ENCODE measurements at regions not wholly inside any gene's neighbourhood (a gene's known extent, or its start where the extent isn't known, plus 50 kb on each side); places are given as distances from the start of the nearest gene placed in this dataset.
"Not testable (repeated sequence)": the region's sequence is repeated elsewhere in the genome, so short reads cannot be mapped to it uniquely, and the experiment has no call there.

GRCh38 chr11:110852921-110853490, 140.8 kb upstream of the ARHGAP20 start:
- Histone ChIP-seq H3K4me3 (no peak overlapping the region), H3K36me3 (no peaks in the 10 kb centered on the region), H3K27me3 (no peaks in the 10 kb centered on the region), H3K9me3 (no peaks in the 10 kb centered on the region), H3K27ac (no peak overlapping the region), H3K4me1 (ENCODE audit: insufficient read depth) (no peaks in the 10 kb centered on the region)
- no peak for DNase-seq
- intact Hi-C loops (cut with DNase I) = no loop called here
- 76 to 93% (median 92%) methylated on average over 3 of the region's 3 CpGs for whole genome bisulfite sequencing, 3 donors
- TF ChIP-seq CTCF (IDR thresholded peaks at IDR 0.05) (no peak), POLR2A (IDR thresholded peaks at IDR 0.05) (no peak), EP300 (IDR thresholded peaks at IDR 0.05) (no peak)

- Histone ChIP-seq H3K36me3 (no peaks in the 10 kb centered on the region), H3K27me3 (no peaks in the 10 kb centered on the region), H3K9me3 (no peaks in the 10 kb centered on the region), H3K4me1 (ENCODE audit: insufficient read depth) (no peaks in the 10 kb centered on the region), H3K27ac (no peak overlapping the region), H3K4me3 (no peak overlapping the region)
- intact Hi-C loops (cut with DNase I) = no loop called here
- 61 to 72% (median 65%) methylated on average over 3 of the region's 3 CpGs for WGBS, 3 donors
- no peak for DNase-seq
- TF ChIP-seq CTCF (IDR thresholded peaks at IDR 0.05) (no peak), POLR2A (IDR thresholded peaks at IDR 0.05) (no peak), EP300 (IDR thresholded peaks at IDR 0.05) (no peak)
These were observed 138.6 kb upstream of the ARHGAP20 start for GRCh38 chr11:110850846-110851245.

- DNase-seq; H3K4me3 ChIP-seq; H3K4me1 ChIP-seq (ENCODE audit: insufficient read depth); H3K27me3 ChIP-seq; H3K9me3 ChIP-seq; H3K36me3 ChIP-seq; intact Hi-C loops (cut with DNase I); H3K27ac ChIP-seq: not testable (repeated sequence)
- 92 to 96% (median 93%) methylated on average over 1 of the region's 1 CpG for WGBS, 3 donors
These were observed 130.8 kb upstream of the ARHGAP20 start for GRCh38 chr11:110843053-110843452.

DNA sequence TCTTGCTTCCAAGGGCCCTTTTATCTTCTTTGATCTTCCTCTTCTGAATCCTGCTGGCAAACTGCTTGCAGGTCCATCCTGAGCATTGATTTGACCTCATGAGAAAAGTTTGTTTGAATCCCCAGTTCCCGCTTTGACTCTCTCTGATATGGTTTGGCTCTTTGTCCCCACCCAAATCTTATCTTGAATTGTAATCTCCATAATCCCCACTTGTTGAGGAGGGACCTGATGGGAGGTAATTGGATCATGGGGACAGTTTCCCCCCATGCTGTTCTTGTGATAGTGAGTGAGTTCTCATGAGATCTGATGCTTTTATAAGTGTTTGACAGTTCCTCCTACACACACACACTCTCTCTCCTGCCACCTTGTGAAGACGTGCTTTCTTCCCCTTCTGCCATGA, 126.6 kb upstream of the ARHGAP20 start:
- intact Hi-C loops (cut with DNase I) = no loop called here
- Histone ChIP-seq H3K9me3 (no peaks in the 10 kb centered on the region), H3K4me3 (no peak overlapping the region), H3K36me3 (no peaks in the 10 kb centered on the region), H3K27me3 (no peaks in the 10 kb centered on the region), H3K27ac (no peak overlapping the region), H3K4me1 (ENCODE audit: insufficient read depth) (no peaks in the 10 kb centered on the region)
- TF ChIP-seq EP300 (IDR thresholded peaks at IDR 0.05) (no peak), CTCF (IDR thresholded peaks at IDR 0.05) (no peak), POLR2A (IDR thresholded peaks at IDR 0.05) (no peak)
- no peak for DNase-seq
- WGBS, 3 donors = 82 to 88% (median 83%) methylated on average over 2 of the region's 2 CpGs

GRCh38 chr11:110837603-110838002, 125.4 kb upstream of the ARHGAP20 start:
- Histone ChIP-seq H3K4me3 (no peak overlapping the region), H3K27ac (no peak overlapping the region), H3K4me1 (ENCODE audit: insufficient read depth) (no peaks in the 10 kb centered on the region), H3K27me3 (no peaks in the 10 kb centered on the region), H3K36me3 (no peaks in the 10 kb centered on the region), H3K9me3 (no peaks in the 10 kb centered on the region)
- TF ChIP-seq POLR2A (IDR thresholded peaks at IDR 0.05) (no peak), CTCF (IDR thresholded peaks at IDR 0.05) (no peak), EP300 (IDR thresholded peaks at IDR 0.05) (no peak)
- intact Hi-C loops (cut with DNase I) = no loop called here
- 55 to 61% (median 57%) methylated on average over 3 of the region's 3 CpGs for WGBS, 3 donors
- DNase-seq = no peak
